Chondrocyte (in vitro differentiated cells): ENCODE measurements at regions not wholly inside any gene's neighbourhood (a gene's known extent, or its start where the extent isn't known, plus 50 kb on each side); places are given as distances from the start of the nearest gene placed in this dataset.

Experiments
- DNase-seq: peaks from one replicate; pipeline ENCODE4 v3.0.0; 2021; ENCODE audit warnings: mixed read lengths, low spot score
- H3K27ac Mint-ChIP-seq: one replicate; pipeline ENCODE4 v1.8.0; 2021; ENCODE audit warnings: mild to moderate bottlenecking, moderate library complexity, mixed read lengths; ENCODE audit not compliant: unreplicated experiment
- H3K27me3 Mint-ChIP-seq: 2 replicates; pipeline ENCODE4 v1.8.0; 2021; ENCODE audit warnings: low read depth, mixed read lengths
- H3K36me3 Mint-ChIP-seq: 2 replicates; pipeline ENCODE4 v1.8.0; 2021; ENCODE audit warnings: low read depth, mixed read lengths
- H3K4me1 Mint-ChIP-seq: 2 replicates; pipeline ENCODE4 v1.8.0; 2021; ENCODE audit warnings: low read depth, mild to moderate bottlenecking, mixed read lengths
- H3K4me3 Mint-ChIP-seq: one replicate; pipeline ENCODE4 v1.8.0; 2021; ENCODE audit warnings: mild to moderate bottlenecking, moderate library complexity, mixed read lengths; ENCODE audit not compliant: unreplicated experiment
- H3K9me3 Mint-ChIP-seq: 2 replicates; pipeline ENCODE4 v1.8.0; 2021; ENCODE audit warnings: low read depth, mixed read lengths
- CTCF ChIP-seq: fragments of 200-600 bp; sonication (generic); IDR thresholded peaks from 2 replicates; pipeline ENCODE4 v1.5.0; 2021; ENCODE audit warnings: antibody characterized with exemption, mild to moderate bottlenecking, moderate library complexity

GRCh38 chr22:49009359-49010063, 818.2 kb downstream of the BRD1 start:
- H3K36me3 Mint-ChIP-seq, result no peaks in the 10 kb centered on the region
- DNase-seq, result no peak
- TF ChIP-seq CTCF, result no peak
- H3K9me3 Mint-ChIP-seq, result no peaks in the 10 kb centered on the region
- no peak overlapping the region for H3K4me3 Mint-ChIP-seq
- no peak overlapping the region for H3K27ac Mint-ChIP-seq
- H3K27me3 Mint-ChIP-seq, result peaks cover 3% of the 10 kb centered on the region
- peaks cover 15% of the 10 kb centered on the region for H3K4me1 Mint-ChIP-seq

- no peak for TF ChIP-seq CTCF
- no peak overlapping the region for H3K27ac Mint-ChIP-seq
- H3K4me3 Mint-ChIP-seq, result no peak overlapping the region
- H3K36me3 Mint-ChIP-seq, result no peaks in the 10 kb centered on the region
- H3K4me1 Mint-ChIP-seq, result peaks cover 13% of the 10 kb centered on the region
- no peak for DNase-seq
- peaks cover 3% of the 10 kb centered on the region for H3K27me3 Mint-ChIP-seq
- H3K9me3 Mint-ChIP-seq, result no peaks in the 10 kb centered on the region
These were observed 818.9 kb downstream of the BRD1 start for GRCh38 chr22:49008682-49009235.

GRCh38 chr22:49007013-49007653, 820.5 kb downstream of the BRD1 start:
- Mint-ChIP-seq H3K4me1 (peaks cover 5% of the 10 kb centered on the region), H3K36me3 (no peaks in the 10 kb centered on the region), H3K27me3 (peaks cover 3% of the 10 kb centered on the region), H3K4me3 (no peak overlapping the region), H3K27ac (no peak overlapping the region), H3K9me3 (peaks cover 8% of the 10 kb centered on the region)
- no peak for DNase-seq
- no peak for TF ChIP-seq CTCF

- Mint-ChIP-seq H3K4me1 (no peaks in the 10 kb centered on the region), H3K27ac (no peak overlapping the region), H3K27me3 (peaks cover 6% of the 10 kb centered on the region), H3K9me3 (peaks cover 13% of the 10 kb centered on the region), H3K36me3 (no peaks in the 10 kb centered on the region), H3K4me3 (no peak overlapping the region)
- TF ChIP-seq CTCF, result no peak
- no peak for DNase-seq
These were observed 821.3 kb downstream of the BRD1 start for GRCh38 chr22:49006207-49007012.

- peak; percentile 34 for DNase-seq
- Mint-ChIP-seq H3K27me3 (peaks cover 6% of the 10 kb centered on the region), H3K36me3 (no peaks in the 10 kb centered on the region), H3K9me3 (peaks cover 18% of the 10 kb centered on the region), H3K27ac (no peak overlapping the region), H3K4me3 (no peak overlapping the region), H3K4me1 (no peaks in the 10 kb centered on the region)
- TF ChIP-seq CTCF, result no peak
These were observed 822.1 kb downstream of the BRD1 start for GRCh38 chr22:49005557-49005956.
